ENCODE measurements at regions not wholly inside any gene's neighbourhood (a gene's known extent, or its start where the extent isn't known, plus 50 kb on each side); places are given as distances from the start of the nearest gene placed in this dataset.

GRCh38 chr2:198917926-198918720 is 539.6 kb downstream of the SATB2 start:
- no peaks in the 10 kb centered on the region for H3K27me3 Mint-ChIP-seq

GRCh38 chr2:198917275-198917674 is 540.5 kb downstream of the SATB2 start:
- no peaks in the 10 kb centered on the region for H3K36me3 Mint-ChIP-seq (ENCODE audit: low read depth)
- Histone ChIP-seq H3K27ac (ENCODE audit: low read depth in 1 of 2, low read length in 2 of 2) (no peak overlapping the region), H3K27me3 (ENCODE audit: control insufficient read depth in 1 of 2, insufficient read depth in 2 of 2, low read length in 2 of 2) (no peaks in the 10 kb centered on the region), H3K4me3 (ENCODE audit: low read length) (no peak overlapping the region), H3K4me1 (ENCODE audit: insufficient read depth, low read length) (no peaks in the 10 kb centered on the region), H3K36me3 (ENCODE audit: insufficient read depth, low read length) (no peaks in the 10 kb centered on the region), H3K9me3 (ENCODE audit: control insufficient read depth in 1 of 2, insufficient read depth in 1 of 2, low read length in 2 of 2) (no peaks in the 10 kb centered on the region)
- TF ChIP-seq CTCF (IDR thresholded peaks at IDR 0.05) = no peak
- CTCF ChIA-PET = no interaction called here
- H3K9me3 Mint-ChIP-seq = peaks cover 6% of the 10 kb centered on the region
- H3K27me3 Mint-ChIP-seq = no peaks in the 10 kb centered on the region
- intact Hi-C loops (cut with DNase I, micrococcal nuclease) = no loop called here
- no peak overlapping the region for H3K4me3 Mint-ChIP-seq
- H3K4me1 Mint-ChIP-seq (ENCODE audit: low read depth) = no peaks in the 10 kb centered on the region
- POLR2A ChIA-PET = no interaction called here
- no peak overlapping the region for H3K27ac Mint-ChIP-seq
- no peak for DNase-seq
- no peak for ATAC-seq (ENCODE audit: poor library complexity)

More at GRCh38 chr2:198917926-198918720, 539.6 kb downstream of the SATB2 start:
- ChIA-PET CTCF (no interaction called here), POLR2A (no interaction called here)
- DNase-seq = no peak
- no peak for ATAC-seq (ENCODE audit: poor library complexity)
- no peak for TF ChIP-seq CTCF (IDR thresholded peaks at IDR 0.05)
- Histone ChIP-seq H3K36me3 (ENCODE audit: insufficient read depth, low read length) (no peaks in the 10 kb centered on the region), H3K4me3 (ENCODE audit: low read length) (no peak overlapping the region), H3K27me3 (ENCODE audit: control insufficient read depth in 1 of 2, insufficient read depth in 2 of 2, low read length in 2 of 2) (no peaks in the 10 kb centered on the region), H3K4me1 (ENCODE audit: insufficient read depth, low read length) (no peaks in the 10 kb centered on the region), H3K9me3 (ENCODE audit: control insufficient read depth in 1 of 2, insufficient read depth in 1 of 2, low read length in 2 of 2) (no peaks in the 10 kb centered on the region), H3K27ac (ENCODE audit: low read depth in 1 of 2, low read length in 2 of 2) (no peak overlapping the region)
- Mint-ChIP-seq H3K9me3 (peaks cover 6% of the 10 kb centered on the region), H3K27ac (no peak overlapping the region), H3K36me3 (ENCODE audit: low read depth) (no peaks in the 10 kb centered on the region), H3K4me1 (ENCODE audit: low read depth) (no peaks in the 10 kb centered on the region), H3K4me3 (no peak overlapping the region)
- intact Hi-C loops (cut with DNase I, micrococcal nuclease) = no loop called here

GRCh38 chr2:198916548-198917080 is 541.1 kb downstream of the SATB2 start:
- Mint-ChIP-seq H3K4me3 (no peak overlapping the region), H3K4me1 (ENCODE audit: low read depth) (no peaks in the 10 kb centered on the region), H3K36me3 (ENCODE audit: low read depth) (no peaks in the 10 kb centered on the region), H3K27me3 (no peaks in the 10 kb centered on the region), H3K9me3 (peaks cover 3% of the 10 kb centered on the region), H3K27ac (no peak overlapping the region)
- Histone ChIP-seq H3K4me3 (ENCODE audit: low read length) (no peak overlapping the region), H3K27me3 (ENCODE audit: control insufficient read depth in 1 of 2, insufficient read depth in 2 of 2, low read length in 2 of 2) (no peaks in the 10 kb centered on the region), H3K9me3 (ENCODE audit: control insufficient read depth in 1 of 2, insufficient read depth in 1 of 2, low read length in 2 of 2) (no peaks in the 10 kb centered on the region), H3K36me3 (ENCODE audit: insufficient read depth, low read length) (no peaks in the 10 kb centered on the region), H3K27ac (ENCODE audit: low read depth in 1 of 2, low read length in 2 of 2) (no peak overlapping the region), H3K4me1 (ENCODE audit: insufficient read depth, low read length) (no peaks in the 10 kb centered on the region)
- TF ChIP-seq CTCF (IDR thresholded peaks at IDR 0.05) = no peak
- CTCF ChIA-PET = no interaction called here
- ATAC-seq (ENCODE audit: poor library complexity) (no peak), DNase-seq (no peak)
- POLR2A ChIA-PET = no interaction called here
- intact Hi-C loops (cut with DNase I, micrococcal nuclease) = no loop called here
